Activated CD4-positive, alpha-beta T cell treated with anti-CD3 and anti-CD28 coated beads for 4 hours (primary cell): ENCODE measurements at regions not wholly inside any gene's neighbourhood (a gene's known extent, or its start where the extent isn't known, plus 50 kb on each side); places are given as distances from the start of the nearest gene placed in this dataset.
"Not testable (repeated sequence)": the region's sequence is repeated elsewhere in the genome, so short reads cannot be mapped to it uniquely, and the experiment has no call there.

Source experiments
- DNase-seq, 2 donors: peaks; one replicate each; pipeline ENCODE4 v3.0.0-alpha.2; 2020

DNA sequence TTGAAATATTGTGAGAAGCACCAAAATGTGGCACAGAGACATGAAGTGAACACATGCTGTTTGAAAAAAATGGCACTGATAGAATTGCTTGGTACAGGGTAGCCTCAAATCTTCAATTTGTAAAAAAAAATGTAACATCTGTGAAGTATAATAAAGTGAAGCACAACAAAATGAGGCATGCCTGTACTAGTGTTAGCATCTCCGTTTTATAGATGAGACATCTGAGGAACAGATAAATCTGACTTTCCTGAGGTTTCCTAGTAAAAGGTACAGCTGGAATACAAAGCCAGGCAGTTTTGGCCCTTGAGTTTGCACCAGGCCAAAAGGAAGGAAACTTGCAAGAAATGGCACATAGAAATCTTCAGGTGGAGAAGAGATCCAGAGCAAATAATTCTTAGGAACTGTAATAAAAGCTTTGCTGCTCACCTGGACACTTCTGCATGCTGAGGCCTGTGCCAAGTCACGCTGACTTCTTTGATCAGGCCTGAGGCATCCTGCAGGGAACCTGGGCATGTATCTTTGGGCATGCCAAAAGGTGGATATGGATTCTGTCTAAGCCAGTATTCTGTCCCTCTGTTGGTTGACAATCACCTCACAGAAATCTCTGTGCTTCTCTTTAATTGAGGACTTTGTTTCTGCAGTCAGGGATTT, 251.5 kb upstream of the PLPP4 start:
- no peak for DNase-seq

DNA sequence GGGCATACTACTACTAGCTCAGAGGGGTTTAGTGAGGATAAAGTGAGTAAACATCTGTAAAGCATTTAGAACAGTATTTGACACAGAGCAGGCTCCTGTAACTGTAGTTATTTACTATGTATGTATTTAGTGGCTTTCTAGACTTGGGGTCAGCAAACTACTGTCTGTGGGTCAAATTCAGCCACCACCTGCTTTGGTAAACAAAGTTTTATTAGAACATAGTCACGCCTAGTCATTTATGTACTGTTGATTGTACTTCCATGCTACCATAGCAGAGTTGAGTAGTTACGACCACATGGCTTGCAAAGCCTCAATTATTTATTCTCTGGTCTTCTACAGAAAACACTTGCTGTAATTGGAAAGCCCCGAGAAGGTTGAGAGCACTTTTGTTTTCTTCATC, 248.5 kb upstream of the PLPP4 start:
- no peak for DNase-seq

DNA sequence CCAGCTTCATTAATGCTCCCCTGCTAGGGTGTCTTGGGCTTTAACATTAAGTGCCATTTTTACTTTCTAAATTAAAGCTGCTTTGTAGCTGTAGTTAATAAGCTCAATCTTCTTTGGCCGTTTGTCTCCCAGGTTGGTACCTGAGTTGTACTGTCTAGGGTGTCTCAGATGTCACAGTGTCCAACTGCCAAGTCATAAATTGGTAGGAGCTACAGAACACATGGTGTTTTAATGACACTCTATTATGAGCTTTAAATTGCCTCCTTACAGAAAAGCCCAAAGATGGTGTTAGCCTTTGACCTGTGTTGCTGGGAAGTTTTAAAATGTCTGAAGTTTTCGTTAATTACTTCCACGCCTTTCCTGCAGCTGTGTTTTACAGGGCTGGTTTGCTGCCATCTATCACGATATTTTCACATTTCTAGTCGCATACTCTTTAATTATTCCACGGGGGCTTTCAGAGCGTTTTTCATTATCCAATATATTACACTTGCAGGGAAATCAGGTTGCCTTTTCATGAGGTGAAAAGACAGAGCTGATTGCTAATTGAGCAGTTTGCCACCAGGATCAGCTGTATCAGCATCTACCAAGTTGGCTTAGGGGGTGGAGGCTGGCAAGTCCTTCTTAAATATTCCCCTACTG, 247.8 kb upstream of the PLPP4 start:
- no peak for DNase-seq

DNA sequence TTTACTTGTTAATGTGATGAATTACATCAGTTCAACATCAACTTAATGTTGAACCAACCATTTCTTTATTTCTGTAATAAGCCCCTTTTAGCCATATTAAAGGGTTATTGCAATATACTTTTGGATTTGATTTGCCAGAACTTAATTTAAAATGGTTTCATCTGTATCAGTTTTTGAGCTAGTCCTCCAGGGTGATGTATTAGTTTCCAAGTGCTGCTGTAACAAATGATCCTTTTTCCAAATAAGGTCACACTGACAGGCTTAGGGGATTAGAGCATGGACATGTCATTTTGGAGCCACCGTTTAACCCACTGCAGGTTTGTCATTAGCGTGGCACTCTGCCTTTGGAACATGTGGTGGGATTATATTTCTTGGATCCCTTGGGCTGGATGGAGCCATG, 244.8 kb upstream of the PLPP4 start:
- no peak for DNase-seq

- not testable (repeated sequence) for DNase-seq
These were observed 243.7 kb upstream of the PLPP4 start for GRCh38 chr10:120213283-120213682.

DNA sequence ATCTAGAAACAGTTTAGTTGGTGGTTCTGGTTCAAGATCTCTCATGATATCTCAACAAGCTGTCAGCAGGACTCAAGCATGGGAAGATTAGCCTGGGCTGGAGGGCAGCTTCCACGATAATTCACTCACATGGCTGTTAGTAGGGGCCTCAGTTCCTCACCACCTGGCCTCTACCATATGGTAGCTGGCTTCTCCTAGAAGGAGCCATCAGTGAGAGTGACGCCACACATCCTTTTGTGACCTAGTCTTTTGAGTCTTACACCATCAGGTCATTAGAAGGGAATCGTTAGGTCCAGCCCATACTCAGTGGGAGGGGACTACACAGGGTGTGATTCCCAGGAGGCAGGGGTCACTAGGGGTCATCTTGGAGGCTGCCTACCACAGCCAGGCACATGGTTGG, 239.3 kb upstream of the PLPP4 start:
- no peak for DNase-seq

- no peak for DNase-seq
These were observed 235.0 kb upstream of the PLPP4 start for GRCh38 chr10:120221873-120222485.

GRCh38 chr10:120229641-120230040, 227.4 kb upstream of the PLPP4 start:
- DNase-seq: no peak

GRCh38 chr10:120239695-120240094, 217.3 kb upstream of the PLPP4 start:
- not testable (repeated sequence) for DNase-seq

GRCh38 chr10:120251821-120252442, 205.1 kb upstream of the PLPP4 start:
- DNase-seq: no peak

GRCh38 chr10:120253131-120253530, 203.9 kb upstream of the PLPP4 start:
- no peak for DNase-seq

DNA sequence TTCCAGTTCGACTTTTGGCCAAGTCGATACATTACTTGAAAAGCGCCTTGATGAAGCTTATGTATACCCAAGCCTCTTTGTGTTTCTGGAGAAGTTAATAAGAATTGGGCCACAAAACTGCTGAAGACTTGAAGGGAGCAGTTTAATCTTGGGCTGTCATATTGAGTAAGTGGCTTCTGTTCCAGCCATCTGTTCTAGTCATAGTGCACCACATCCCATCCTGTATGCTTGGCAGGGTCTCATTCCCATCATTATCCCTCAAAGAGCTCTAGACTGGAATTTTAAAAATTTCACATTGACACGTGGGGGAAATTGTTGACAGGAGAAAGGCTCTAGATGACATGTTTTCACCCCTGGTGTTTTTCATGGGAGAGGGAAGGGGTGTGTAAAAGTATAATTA, 196.6 kb upstream of the PLPP4 start:
- no peak for DNase-seq

- no peak for DNase-seq
These were observed 194.0 kb upstream of the PLPP4 start for GRCh38 chr10:120262857-120263547.

GRCh38 chr10:120266022-120266421, 191.0 kb upstream of the PLPP4 start:
- DNase-seq: no peak

DNA sequence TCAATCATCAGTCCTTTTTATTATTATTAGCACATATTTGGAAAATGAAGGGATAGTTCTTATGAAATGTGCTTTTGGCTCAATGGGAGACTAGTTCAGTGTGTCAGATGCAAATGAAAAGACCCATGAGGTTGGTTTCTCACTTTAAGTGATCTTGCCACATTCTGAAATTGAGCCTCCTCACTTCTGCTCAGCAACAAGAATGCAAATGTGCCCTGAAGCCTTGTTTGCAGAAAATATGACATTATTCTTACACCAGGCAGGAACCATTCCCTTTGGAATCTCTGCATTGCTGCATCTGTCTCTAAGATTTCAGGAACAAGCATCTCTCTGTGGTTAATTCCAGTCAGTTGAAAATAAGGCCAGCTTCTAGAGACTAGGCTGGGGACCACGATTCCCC, 186.1 kb upstream of the PLPP4 start:
- no peak for DNase-seq

- DNase-seq: no peak
These were observed 185.3 kb upstream of the PLPP4 start for GRCh38 chr10:120271696-120272095.

DNA sequence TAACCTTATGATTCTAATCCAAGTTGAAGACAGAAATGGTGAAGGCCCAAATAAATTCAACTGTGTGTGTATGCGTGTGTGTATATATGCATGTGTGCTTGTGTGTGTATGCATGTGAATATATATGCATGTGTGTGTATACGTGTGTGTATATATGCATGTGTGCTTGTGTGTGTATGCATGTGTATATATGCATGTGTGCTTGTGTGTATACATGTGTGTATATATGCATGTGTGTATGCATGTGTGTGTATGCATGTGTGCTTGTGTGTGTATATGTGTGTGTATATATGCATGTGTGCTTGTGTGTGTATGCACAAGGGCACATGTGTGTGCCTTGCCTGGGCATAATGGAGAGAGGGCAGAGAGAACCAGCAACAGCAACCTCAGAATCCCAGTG, 184.7 kb upstream of the PLPP4 start:
- DNase-seq: no peak

DNA sequence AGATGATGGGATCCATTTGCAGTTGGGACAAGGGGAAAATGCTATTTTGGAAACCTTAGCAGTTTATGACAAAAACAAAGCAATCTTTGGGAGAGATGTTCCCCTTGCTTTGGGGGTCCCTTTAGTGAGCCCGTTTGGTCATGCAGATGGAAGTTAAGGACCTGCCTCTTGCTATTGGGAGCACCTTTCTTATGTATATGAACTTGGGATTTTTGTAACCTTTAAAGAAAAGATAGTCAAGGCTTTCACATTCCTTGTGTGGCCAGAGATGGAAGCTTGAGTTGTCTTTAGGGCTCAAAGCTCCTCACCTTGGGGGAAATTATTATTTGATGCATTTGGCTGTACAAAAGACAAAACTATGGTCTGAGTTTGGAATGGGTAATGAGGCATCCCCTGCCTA, 179.0 kb upstream of the PLPP4 start:
- DNase-seq: no peak

DNA sequence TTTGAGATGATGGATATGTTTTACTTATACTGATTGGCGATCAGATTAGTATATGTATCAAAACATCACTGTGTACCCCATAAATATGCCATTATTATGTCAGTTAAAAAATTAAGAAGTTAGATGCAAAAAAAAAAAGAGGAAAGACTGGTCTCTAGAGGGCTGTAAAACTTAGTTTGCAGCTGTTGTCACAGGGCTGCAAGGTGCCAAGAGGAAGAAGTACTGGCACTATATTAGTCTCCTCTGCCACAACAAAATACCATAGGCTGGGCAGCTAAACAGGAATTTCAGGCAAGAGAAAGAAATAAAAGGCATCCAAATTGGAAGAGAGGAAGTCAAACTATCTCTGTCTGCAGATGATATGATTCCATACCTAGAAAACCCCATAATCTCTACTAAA, 177.8 kb upstream of the PLPP4 start:
- no peak for DNase-seq

- DNase-seq: no peak
These were observed 174.6 kb upstream of the PLPP4 start for GRCh38 chr10:120282421-120282820.

- no peak for DNase-seq
These were observed 174.1 kb upstream of the PLPP4 start for GRCh38 chr10:120282846-120283492.

DNA sequence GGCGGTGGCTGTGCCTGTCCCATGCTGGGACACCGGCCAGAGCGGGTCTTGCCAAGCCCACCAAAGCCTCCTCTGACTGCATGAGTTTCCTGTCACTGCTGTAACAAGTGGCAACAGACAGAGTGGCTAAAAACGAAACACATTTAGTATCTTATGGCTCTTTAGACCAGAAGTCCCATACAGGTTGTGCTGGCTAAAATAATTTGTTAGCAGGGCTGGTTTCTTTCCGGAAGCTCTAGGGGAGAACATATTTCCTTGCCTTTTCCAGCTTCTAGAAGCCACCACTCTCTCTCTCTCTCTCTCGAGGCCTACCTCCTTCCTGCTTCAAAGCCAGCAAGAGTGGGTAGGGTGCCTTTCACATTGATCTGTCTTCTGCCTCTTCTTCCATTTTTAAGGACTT, 171.6 kb upstream of the PLPP4 start:
- DNase-seq: no peak

GRCh38 chr10:120286280-120286679, 170.7 kb upstream of the PLPP4 start:
- no peak for DNase-seq
